T-helper 1 cell treated with Interleukin-12 subunit alpha and Interleukin-12 subunit beta and Interleukin-4 antibody, amounts not matched to agents 30 ng/mL and 1 ng/mL, for 36 hours (primary cell): ENCODE measurements at regions not wholly inside any gene's neighbourhood (a gene's known extent, or its start where the extent isn't known, plus 50 kb on each side); places are given as distances from the start of the nearest gene placed in this dataset.
"Not testable (repeated sequence)": the region's sequence is repeated elsewhere in the genome, so short reads cannot be mapped to it uniquely, and the experiment has no call there.

Source experiments
- intact Hi-C: fragments of 100-400 bp; cut with micrococcal nuclease; formaldehyde crosslinking; loops from one replicate; pipeline ENCODE4 v1.15.1; 2024

DNA sequence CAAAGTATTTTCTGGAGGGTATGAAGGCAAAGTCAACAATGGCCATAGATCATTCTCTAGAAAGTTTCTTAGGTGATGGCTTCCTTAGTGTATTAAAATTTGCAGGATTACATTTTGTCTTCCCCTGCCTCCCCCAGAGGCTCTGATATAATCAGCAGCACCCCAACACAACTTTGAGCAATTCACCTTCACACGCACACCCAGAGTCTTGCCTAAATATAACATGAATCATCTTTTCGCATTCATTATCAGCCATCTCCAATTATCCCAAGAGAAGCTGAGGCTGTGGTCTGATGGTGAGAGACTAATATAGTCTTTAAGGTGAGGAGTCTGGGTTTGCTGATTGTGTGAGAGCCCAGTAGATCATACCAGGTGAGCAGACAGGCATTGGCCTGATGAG is 343.0 kb downstream of the RRAGC start:
- intact Hi-C loops = no loop called here

DNA sequence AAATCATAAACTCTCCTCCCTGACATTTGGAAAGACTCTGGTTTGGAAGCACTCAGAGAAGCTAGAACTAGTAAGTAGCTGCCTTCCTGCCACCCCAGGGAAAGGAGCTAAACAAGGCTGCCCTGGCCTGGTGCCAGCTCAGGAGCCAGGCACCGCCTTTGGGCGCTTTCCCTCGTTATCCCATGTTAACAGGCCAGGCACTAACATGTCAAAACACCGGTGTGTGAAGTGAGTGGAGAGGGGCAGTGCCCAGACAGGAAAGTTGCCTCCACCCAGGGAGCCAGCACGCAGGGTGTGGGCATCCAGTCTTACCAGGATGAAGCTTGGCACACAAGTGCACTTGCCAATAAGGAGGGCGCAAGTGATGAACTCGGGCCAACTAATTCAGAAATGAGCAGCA is 346.8 kb downstream of the RRAGC start:
- intact Hi-C loops = no loop called here

DNA sequence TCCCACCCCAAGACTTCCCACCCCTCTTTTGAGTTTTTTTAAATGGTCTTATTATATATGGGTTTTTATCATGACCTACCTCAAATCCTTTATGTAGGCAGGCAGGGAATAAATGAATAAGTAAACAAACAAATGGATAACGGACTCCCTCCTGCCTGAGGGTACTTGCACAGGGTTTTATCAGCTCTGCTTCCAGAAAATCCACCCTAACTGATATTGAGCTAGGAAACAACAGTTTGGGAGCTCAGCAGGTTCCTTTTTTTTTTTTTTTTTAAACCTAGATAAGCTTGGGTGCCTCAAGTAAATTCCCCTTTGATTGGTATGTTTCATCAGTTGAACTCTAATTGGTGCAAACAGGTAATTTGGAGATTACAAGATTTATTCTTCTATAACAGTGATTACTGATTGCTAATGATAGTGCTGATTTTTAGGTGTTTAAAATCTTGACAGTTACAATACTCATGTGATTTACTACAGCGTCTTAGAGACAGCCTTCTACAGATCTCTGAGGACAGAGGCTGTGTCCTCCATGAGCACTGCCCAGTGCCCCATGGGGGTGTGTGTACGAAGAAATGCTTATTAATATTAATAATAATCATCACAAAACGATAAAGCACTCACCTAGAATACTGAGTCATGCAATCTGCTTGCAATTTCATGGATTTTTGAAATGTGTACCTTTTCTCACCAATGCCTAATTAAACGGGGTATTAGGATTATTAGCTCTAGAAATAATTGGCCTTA is 347.4 kb downstream of the RRAGC start:
- intact Hi-C loops = no loop called here

DNA sequence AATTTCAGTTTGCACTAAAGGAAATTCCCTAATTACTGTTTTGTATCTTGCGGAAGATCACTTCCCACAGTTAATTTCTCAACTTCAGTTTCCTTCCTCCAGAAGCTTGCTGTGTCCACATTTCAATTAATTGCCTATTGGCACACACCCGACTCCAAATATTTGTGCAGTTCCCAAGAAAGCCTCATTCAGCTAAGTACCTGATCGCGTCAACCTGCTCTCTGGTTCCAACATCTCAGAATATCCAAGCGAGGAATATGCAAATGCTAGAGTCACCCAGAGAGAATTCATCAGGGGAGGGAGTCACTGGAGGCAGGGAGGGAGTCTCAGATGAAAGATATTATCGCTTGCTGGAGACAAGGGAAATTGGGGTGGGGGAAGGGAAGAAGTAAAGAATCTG is 351.3 kb downstream of the RRAGC start:
- intact Hi-C loops = no loop called here

DNA sequence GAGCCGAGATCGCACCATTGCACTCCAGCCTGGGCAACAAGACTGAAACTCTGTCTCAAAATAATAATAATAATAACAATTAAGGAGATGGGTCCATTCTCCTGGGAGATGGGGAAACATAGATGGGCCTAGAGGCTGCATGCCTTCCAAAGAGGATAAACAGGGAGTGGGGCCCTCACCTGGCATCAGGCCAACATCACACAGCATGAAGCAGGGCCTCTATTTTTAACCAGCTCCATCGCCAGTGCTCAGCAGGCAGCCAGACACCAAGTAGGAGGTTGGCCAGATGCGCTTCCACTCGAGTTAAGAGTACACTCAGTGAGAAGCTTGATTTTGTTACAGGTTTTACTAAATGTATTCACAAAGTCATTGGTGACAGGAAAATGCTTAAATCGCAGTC is 352.0 kb downstream of the RRAGC start:
- intact Hi-C loops = no loop called here

DNA sequence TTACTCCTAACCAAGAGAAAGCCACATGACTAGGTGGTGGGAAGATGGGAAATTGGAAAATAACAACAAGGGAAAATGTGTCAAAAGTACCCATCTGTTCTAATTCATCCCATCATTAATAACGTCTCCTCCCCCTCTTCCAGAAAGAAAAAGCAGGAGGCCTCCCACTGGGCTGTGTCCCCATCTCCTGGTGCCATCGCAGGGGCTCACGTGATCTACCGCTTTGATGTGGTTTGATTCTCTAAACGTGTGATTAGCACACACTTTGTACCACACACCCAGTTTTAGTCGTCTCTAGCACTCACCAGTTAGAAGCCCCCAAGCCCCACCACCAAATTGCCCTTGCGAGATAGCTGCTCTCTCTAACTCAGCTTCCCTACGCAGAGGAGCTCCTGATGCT is 353.6 kb downstream of the RRAGC start:
- intact Hi-C loops = no loop called here

DNA sequence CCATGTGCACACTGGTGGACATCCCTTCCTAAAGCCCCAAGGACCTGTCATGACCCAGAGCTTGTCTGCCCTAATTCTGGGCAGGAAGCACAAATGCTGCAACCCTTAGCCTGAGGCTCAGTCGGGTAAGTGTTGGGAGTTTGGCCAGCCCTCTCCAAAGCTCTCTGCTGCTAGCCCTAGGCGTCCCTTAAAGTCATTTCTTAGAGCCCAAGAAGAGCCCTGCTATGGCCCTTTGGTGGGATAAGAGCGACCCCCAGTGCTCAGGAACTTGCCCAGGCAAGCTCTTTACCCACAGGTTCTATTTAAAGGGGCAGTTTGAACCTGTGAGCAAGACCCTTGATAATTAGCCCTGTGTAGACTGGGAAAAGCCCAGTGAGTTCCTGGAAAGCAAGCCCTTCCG is 356.8 kb downstream of the RRAGC start:
- intact Hi-C loops = no loop called here

DNA sequence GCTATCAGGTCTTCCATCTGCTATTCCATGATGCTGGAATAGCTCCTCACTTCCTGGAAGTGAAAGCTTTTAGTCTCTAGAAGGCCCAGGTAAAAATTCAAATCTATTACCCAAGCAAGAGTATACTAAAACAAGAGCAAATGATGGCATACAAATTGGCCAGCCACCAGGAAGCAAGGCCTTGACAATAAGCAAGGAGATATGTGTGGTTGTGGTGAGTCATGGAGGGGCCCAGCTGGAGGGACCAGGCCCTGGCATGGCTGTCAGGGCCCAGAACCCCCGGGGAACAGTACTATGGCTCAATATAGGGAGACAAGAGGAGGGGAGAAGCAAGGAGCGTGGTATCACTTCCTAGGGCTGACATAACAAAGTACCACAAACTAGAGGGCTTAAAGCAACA is 358.7 kb downstream of the RRAGC start:
- intact Hi-C loops = no loop called here

DNA sequence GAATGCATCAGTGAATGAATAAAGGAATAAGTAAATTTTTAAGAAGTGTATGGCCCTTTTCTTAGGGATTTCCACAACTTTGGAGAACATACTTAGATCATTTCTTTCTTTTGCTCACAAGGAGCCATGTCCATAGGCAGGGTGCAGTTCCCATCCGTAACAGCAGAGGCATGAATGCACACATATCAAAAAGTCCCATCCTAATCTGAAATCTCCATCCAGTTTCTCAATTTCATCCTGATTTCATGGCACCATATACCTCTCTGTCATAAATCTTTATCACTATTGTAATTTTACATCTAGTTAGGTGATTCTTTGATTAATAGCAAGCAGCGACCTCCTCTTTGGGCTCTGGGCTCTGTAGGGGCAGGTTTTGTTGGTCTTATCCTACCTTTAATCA is 359.2 kb downstream of the RRAGC start:
- intact Hi-C loops = no loop called here

DNA sequence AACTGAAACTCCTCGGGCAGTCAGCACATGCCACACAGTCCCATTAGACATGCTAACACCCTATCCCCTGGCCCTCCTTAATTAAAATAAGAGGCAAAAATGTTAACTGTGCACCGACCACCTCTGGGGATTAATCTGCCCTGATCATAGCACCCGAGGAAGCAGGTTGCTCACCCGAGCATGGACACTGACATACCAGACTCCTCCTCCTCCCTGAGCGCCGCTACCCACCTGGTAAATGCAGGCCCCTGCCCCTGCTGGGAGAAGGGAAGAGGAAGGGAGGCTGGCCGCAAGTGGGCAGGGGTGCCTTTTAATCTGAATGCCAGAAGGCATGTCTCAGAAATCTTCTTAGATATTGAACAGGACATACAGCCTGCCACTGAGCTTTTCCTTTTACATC is 360.9 kb downstream of the RRAGC start:
- intact Hi-C loops = no loop called here

DNA sequence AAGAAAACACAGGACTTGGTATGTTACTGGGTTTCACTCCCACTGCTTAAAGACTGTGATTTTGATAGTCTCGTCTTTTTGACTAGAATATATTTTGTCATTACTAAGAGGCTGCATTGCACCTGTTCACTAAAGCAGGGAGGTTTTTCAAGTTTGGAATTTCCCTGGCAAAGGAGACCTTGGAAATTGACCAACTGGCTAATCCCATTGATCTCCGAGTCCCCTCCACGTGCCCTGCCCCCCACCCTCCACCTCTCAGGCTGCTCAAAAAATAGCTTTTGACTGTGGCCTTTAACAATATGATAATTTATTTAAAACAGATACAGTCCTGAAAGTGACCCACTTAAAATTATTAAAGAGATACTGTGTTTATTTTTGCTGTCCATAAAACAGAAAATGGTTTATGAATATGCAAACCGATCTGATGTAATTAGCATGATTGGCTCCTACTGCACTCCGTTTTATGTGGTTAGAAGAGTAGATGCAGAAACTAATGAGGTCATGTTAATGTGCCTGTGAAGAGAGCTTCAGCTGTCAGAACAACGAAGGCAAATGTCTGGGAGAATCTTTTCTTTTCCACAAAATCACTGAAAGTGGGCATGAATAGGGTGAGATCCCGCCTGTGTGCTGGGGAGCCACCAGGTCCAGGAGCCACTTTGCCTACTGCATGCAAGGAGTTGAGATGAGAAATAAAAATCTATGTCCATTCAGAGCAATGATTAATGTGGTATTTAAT is 361.5 kb downstream of the RRAGC start:
- intact Hi-C loops = no loop called here

DNA sequence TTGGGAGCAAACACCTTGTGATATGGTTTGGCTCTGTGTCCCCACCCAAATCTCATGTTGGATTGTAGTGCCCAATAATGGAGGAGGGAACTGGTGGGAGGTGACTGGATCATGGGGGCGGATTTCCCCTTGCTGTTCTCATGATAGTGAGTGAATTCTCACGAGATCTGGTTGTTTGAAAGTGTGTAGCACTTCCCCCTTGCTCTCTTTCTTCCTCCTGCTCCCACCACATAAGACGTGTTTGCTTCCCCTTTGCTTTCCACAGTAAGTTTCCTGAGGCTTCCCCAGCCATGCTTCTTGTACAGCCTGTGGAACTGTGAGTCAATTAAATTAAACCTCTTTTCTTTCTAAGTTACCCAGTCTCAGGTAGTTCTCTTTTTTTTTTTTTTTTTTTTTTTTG is 366.3 kb downstream of the RRAGC start:
- intact Hi-C loops = loop anchor here (5.0 kb wide), 1 partner anchor 94 kb away; no protein-coding TSS in a partner anchor

DNA sequence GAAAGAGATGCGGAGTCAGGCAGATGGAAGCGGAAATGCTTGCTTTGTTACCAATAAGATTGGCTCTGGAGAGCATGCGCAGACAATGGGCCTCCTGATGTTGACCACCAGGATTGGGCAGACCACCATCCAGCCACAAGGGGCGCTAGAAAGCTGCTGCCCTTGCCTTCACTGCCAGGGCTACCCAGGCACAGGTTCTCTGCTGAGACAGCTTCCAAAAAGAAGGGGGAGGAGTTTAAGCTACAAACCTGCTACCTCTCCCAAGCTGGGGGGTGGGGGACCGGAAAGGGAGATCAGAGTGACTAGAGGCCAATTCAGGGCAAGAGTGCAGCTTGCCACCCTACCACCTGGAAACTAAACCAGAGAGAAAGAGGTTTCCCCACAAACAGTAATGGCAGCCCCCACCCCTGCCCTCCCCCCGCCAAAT is 369.7 kb downstream of the RRAGC start:
- intact Hi-C loops = loop anchor here (5.0 kb wide), 1 partner anchor 97 kb away; no protein-coding TSS in a partner anchor

DNA sequence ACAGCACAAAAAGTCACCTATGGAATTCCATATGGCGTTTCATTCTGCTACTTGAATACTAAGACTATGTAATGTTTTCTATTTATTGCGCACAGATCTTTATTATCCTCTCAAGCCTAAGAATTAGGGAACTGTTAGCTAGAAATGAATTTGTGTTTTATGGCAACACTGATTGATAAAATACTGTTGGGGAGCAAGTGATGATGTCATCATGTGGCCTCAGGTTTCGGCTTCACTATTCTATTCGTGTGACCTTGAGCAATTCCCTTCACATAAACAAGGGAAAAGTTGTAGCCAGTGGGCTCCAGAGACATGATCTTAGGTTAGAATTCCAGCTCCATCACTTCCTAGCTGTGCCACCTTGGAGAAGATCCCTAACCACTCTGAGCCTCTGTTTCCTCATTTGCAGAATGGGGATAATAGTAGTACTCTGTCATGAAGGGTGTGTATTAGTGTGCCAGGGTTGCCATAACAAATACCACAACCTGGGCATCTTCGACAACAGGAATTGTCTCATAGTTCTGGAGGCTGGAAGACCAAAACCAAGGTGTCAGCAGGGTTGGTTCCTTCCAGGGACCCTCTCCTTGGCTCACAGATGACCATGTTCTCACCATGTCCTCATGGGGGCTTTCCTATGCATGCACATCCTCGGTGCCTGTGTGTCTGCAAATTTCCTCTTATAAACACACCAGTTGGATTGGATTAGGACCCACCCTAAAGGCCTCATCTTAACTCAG is 371.2 kb downstream of the RRAGC start:
- intact Hi-C loops = no loop called here

DNA sequence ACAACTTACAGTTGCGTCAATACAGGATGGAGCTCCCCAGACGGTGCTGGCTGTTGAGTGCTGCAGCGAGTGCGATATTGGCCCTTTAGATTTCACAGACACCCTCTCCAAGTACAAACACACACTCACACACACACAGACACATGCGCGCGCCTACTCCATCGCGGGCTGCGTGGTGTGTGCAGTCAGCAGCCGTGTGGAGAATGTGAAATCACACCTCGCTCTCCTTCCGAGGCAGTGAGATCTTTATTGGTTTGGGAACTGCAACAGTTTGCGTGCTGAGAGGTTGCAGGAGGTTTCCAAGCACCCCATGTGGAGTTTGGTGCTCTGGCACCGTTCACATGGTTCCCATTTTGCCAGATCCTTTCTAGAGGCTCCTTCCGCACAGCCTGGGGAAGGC is 372.2 kb downstream of the RRAGC start:
- intact Hi-C loops = no loop called here

DNA sequence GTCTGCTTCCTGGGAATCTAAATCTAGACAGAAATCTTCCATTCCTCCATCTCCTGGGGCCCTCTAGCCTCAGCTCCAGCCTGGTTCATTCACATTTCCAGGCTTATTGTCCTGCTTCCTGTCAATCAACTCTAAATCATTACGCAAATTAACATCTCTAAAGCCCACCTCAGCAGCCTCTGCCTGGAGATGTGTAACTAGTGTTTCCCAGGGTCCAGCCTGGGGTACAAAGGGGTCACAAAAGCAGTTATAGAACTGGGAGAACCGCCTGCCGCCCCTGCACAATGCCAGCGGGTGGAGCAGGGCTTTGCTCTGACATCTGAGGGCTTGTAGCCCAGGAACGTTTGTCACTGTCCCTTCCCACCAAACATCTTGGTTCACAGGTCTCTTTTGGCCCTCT is 373.5 kb downstream of the RRAGC start:
- intact Hi-C loops = no loop called here

DNA sequence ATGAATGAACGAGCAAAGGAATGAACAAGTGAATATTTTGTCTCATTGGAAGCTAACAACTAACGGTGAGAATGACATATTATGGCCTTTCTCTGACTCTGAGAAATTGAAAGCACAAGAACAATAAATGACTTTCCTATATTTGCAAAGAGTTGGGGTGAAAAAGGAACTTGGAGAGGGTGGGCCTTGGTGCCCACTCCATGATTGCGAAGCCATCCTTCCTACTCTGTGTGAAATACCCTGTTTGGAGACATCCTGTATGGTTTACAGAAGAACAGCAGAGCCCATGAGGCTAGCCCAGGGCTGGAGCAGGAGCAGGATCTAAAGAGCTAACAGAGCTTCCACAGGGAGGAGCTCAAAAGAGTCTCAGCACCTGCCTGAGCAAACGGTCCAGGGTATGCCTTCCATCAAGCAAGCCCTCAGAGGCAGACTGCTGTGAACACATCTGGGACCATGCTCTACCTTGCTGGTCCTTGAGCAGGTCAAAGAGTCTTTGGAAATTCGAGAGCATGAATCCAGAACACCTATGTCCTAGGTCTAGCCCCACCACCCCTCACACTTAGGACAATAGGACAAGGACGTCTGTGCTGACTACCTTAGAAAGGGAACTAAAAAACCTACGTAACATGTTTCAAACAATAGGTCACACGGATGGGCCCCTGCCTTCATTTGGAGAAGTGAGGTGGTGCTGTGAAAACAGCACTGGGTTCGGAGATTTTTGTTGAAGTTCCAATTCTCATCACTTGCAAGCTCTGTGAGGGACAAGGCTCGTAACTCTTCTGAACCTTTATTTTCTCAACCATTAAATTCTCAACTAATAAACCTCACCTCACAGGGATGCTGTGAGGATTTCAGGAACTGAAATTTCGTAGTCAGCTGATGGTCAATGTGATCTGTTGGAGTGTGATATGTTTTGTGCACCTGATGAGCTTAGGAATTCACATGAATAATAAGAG is 377.4 kb downstream of the RRAGC start:
- intact Hi-C loops = no loop called here

DNA sequence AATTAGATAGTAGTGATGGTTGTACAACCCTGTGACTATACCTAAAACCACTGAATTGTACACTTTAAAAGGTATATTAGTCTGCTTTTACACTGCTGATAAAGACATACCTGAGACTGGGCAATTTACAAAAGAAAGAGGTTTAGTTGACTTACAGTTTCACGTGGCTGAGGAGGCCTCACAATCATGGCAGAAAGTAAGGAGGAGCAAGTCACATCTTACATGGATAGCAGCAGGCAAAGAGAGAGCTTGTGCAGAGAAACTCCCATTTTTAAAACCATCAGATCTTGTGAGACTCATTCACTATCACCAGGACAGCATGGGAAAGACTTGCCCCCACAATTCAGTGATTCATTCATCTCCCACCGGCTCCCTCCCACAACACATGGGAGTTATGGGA is 379.9 kb downstream of the RRAGC start:
- intact Hi-C loops = not testable (repeated sequence)

DNA sequence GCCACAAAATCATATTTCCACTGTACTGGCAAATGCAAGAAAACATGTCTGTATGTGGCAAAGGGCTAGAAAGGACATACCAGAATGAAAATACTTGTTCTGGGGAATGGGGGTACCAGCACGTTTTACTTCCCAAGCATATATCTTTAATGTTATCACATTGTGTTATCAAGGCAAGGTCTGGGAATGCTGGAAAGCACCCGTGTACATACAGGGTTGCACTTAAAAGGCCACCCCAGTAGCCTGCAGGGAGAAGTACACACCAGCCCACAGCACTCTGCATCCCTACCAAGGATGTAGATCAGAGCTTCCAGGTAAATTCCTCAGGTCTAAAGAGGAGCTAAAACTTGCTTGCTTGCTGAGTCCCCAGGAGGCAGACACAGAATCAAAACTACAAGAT is 381.8 kb downstream of the RRAGC start:
- intact Hi-C loops = no loop called here

DNA sequence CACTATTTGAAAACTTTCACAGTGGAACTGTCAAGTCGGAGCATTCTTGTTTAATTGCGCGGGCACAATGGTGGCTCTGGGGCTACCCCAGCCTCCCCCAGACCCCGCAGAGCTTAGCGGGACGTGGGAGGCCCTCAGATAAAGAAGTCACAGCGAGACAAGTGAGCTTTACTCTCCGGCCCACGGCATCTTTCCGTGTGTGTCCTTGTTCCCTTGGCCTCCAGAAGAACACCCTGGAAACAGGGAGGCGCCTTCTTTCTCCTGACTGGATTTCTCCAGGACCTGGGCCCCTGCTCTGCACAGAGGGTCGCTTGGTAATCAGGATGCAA is 382.8 kb downstream of the RRAGC start:
- intact Hi-C loops = no loop called here

DNA sequence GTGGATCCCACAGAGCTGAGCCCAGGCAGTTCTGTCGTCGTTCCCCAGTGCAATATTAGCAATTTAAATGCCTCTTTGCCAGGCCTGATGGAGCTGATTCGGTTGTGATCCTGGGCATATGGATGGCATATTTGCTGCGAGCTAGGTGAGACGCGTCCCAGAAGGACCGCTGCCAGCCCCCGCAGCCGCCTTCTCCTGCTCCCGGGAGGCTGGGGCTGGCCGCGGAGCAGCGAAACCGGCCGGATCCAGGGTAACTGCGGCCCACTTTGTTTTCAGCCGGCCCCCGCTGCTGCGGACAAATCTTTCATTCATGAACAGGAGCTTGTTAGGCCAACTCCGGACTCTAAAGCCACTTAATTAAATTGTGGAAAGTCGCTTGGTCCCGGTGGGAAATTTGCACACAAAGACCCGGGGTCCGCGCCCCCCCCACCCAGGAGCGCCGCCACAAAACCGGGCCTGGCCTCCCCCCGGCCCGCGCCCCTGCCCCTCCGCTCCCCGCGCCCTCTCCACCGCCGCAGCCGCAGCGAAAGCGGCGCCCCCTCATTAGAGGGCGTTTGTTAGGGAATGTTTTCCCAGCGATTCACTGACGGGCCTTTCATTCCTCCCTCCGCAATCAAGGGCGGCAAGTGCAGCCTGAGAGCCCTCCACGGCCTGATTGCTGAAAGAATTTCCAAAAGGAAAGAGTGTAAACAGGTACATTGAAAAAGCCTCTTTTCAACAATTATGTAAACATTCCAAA is 383.3 kb downstream of the RRAGC start:
- intact Hi-C loops = no loop called here
